ENCODE measurements at regions not wholly inside any gene's neighbourhood (a gene's known extent, or its start where the extent isn't known, plus 50 kb on each side); places are given as distances from the start of the nearest gene placed in this dataset.

DNA sequence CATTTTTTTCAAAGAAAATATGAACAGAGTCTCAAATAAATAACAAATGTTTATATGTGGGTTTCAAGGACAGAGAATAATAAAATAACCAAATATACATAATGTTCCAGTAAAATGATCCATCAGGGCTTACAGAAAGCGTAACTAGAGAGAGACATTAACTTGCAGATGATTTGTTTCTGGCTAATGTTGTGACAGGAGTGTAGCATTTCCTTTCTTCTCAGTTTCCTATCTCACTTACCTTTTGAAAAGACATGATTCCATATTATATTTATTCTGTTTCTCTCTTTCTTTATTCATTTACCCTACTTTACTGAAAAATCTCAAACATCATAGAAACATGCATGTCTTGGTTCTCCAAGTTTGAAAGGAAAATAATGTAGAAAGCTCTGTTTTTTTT is 451.3 kb upstream of the CDH9 start:
- Histone ChIP-seq H3K4me1 (ENCODE audit: control insufficient read depth in 1 of 2, low read depth in 2 of 2) (no peaks in the 10 kb centered on the region), H3K9me3 (no peaks in the 10 kb centered on the region), H3K27ac (no peak overlapping the region), H3K27me3 (replicated peaks; ENCODE audit: insufficient read depth) (no peaks in the 10 kb centered on the region), H3K4me3 (no peak overlapping the region), H3K36me3 (no peaks in the 10 kb centered on the region)
- DNase-seq (ENCODE audit: low spot score) (no peak), ATAC-seq (ENCODE audit: insufficient number of reproducible peaks, low FRiP score, low read depth) (no peak)
- TF ChIP-seq, protein P1, sequence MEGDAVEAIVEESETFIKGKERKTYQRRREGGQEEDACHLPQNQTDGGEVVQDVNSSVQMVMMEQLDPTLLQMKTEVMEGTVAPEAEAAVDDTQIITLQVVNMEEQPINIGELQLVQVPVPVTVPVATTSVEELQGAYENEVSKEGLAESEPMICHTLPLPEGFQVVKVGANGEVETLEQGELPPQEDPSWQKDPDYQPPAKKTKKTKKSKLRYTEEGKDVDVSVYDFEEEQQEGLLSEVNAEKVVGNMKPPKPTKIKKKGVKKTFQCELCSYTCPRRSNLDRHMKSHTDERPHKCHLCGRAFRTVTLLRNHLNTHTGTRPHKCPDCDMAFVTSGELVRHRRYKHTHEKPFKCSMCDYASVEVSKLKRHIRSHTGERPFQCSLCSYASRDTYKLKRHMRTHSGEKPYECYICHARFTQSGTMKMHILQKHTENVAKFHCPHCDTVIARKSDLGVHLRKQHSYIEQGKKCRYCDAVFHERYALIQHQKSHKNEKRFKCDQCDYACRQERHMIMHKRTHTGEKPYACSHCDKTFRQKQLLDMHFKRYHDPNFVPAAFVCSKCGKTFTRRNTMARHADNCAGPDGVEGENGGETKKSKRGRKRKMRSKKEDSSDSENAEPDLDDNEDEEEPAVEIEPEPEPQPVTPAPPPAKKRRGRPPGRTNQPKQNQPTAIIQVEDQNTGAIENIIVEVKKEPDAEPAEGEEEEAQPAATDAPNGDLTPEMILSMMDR (IDR thresholded peaks at IDR 0.05): no peak

GRCh38 chr5:27482663-27483062 is 444.3 kb upstream of the CDH9 start:
- TF ChIP-seq, protein P1 (IDR thresholded peaks at IDR 0.05): no peak
- Histone ChIP-seq H3K27me3 (replicated peaks; ENCODE audit: insufficient read depth) (no peaks in the 10 kb centered on the region), H3K4me1 (ENCODE audit: control insufficient read depth in 1 of 2, low read depth in 2 of 2) (no peaks in the 10 kb centered on the region), H3K36me3 (no peaks in the 10 kb centered on the region), H3K27ac (no peak overlapping the region), H3K4me3 (no peak overlapping the region), H3K9me3 (no peaks in the 10 kb centered on the region)
- no peak for DNase-seq (ENCODE audit: low spot score)
- ATAC-seq (ENCODE audit: insufficient number of reproducible peaks, low FRiP score, low read depth): no peak

DNA sequence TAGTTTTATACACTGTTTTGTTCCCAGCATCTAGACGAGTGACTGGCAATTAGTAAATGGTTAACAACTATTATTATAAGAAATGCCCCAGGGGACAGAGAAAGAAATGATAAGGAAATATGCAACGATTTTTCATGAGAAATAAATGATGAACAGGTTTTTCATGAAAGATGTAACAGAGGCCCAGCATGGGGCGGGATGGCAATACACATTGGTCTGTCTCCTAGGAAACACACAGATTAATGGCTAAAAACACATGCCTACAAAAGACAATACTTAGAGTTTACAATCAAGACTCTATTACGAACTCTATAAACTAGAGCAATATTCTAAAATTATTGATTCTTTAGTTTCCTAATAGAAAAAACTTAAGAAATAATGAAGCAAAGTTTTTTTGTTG is 441.5 kb upstream of the CDH9 start:
- Histone ChIP-seq H3K4me1 (ENCODE audit: control insufficient read depth in 1 of 2, low read depth in 2 of 2) (no peaks in the 10 kb centered on the region), H3K27me3 (replicated peaks; ENCODE audit: insufficient read depth) (no peaks in the 10 kb centered on the region), H3K27ac (no peak overlapping the region), H3K9me3 (no peaks in the 10 kb centered on the region), H3K36me3 (no peaks in the 10 kb centered on the region), H3K4me3 (no peak overlapping the region)
- TF ChIP-seq, protein P1 (IDR thresholded peaks at IDR 0.05): no peak
- ATAC-seq (ENCODE audit: insufficient number of reproducible peaks, low FRiP score, low read depth) (no peak), DNase-seq (ENCODE audit: low spot score) (no peak)

- TF ChIP-seq, protein P1 (IDR thresholded peaks at IDR 0.05): no peak
- Histone ChIP-seq H3K9me3 (no peaks in the 10 kb centered on the region), H3K4me3 (no peak overlapping the region), H3K27ac (no peak overlapping the region), H3K4me1 (ENCODE audit: control insufficient read depth in 1 of 2, low read depth in 2 of 2) (no peaks in the 10 kb centered on the region), H3K27me3 (replicated peaks; ENCODE audit: insufficient read depth) (no peaks in the 10 kb centered on the region), H3K36me3 (no peaks in the 10 kb centered on the region)
- DNase-seq (ENCODE audit: low spot score): no peak
- ATAC-seq (ENCODE audit: insufficient number of reproducible peaks, low FRiP score, low read depth): no peak
These were observed 439.2 kb upstream of the CDH9 start for GRCh38 chr5:27477550-27477949.

GRCh38 chr5:27476356-27476988 is 438.1 kb upstream of the CDH9 start:
- H3K27ac ChIP-seq: no peak overlapping the region
- no peak for DNase-seq (ENCODE audit: low spot score)
- no peaks in the 10 kb centered on the region for H3K27me3 ChIP-seq (replicated peaks; ENCODE audit: insufficient read depth)
- no peak overlapping the region for H3K4me3 ChIP-seq
- no peak for ATAC-seq (ENCODE audit: insufficient number of reproducible peaks, low FRiP score, low read depth)
- no peaks in the 10 kb centered on the region for H3K9me3 ChIP-seq
- no peaks in the 10 kb centered on the region for H3K36me3 ChIP-seq
- H3K4me1 ChIP-seq (ENCODE audit: control insufficient read depth in 1 of 2, low read depth in 2 of 2): no peaks in the 10 kb centered on the region
- TF ChIP-seq, protein P1 (IDR thresholded peaks at IDR 0.05): no peak
